ENCODE measurements at regions not wholly inside any gene's neighbourhood (a gene's known extent, or its start where the extent isn't known, plus 50 kb on each side); places are given as distances from the start of the nearest gene placed in this dataset.

DNA sequence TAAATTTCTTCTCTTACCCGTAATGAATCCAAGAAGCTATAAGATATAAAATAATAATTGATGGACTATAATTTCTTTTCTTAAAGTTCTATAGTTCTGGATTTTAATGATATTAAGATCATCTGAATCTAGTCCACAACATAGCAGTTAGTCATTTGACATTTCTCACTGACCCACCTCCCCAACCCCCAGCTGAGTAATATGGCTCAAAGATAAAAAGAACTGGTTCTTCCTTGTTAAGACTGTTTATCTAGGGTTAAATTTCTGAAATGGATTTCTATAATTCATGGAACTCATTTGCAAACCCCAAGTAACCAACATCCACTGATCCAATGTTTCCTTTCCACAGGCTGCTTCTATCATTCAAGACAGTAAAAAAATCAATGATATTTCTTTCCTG, 133.9 kb upstream of the SOX9 start:
- Histone ChIP-seq H3K27me3 (ENCODE audit: control insufficient read depth, insufficient read depth, low read length) (peaks cover 4% of the 10 kb centered on the region; the same call in 1 of the 2 replicates), H3K4me1 (ENCODE audit: control insufficient read depth, insufficient read depth, low read length) (no peaks in the 10 kb centered on the region), H3K36me3 (ENCODE audit: control insufficient read depth, insufficient read depth, low read length) (no peaks in the 10 kb centered on the region), H3K27ac (ENCODE audit: low read length) (no peak overlapping the region), H3K9me3 (ENCODE audit: control insufficient read depth, insufficient read depth, low read depth, low read length) (no peaks in the 10 kb centered on the region), H3K4me3 (ENCODE audit: low read depth in 2 of 2, low read length in 2 of 2) (no peak overlapping the region)
- no peak for DNase-seq (ENCODE audit: low read depth, low spot score)
- TF ChIP-seq, protein P1, sequence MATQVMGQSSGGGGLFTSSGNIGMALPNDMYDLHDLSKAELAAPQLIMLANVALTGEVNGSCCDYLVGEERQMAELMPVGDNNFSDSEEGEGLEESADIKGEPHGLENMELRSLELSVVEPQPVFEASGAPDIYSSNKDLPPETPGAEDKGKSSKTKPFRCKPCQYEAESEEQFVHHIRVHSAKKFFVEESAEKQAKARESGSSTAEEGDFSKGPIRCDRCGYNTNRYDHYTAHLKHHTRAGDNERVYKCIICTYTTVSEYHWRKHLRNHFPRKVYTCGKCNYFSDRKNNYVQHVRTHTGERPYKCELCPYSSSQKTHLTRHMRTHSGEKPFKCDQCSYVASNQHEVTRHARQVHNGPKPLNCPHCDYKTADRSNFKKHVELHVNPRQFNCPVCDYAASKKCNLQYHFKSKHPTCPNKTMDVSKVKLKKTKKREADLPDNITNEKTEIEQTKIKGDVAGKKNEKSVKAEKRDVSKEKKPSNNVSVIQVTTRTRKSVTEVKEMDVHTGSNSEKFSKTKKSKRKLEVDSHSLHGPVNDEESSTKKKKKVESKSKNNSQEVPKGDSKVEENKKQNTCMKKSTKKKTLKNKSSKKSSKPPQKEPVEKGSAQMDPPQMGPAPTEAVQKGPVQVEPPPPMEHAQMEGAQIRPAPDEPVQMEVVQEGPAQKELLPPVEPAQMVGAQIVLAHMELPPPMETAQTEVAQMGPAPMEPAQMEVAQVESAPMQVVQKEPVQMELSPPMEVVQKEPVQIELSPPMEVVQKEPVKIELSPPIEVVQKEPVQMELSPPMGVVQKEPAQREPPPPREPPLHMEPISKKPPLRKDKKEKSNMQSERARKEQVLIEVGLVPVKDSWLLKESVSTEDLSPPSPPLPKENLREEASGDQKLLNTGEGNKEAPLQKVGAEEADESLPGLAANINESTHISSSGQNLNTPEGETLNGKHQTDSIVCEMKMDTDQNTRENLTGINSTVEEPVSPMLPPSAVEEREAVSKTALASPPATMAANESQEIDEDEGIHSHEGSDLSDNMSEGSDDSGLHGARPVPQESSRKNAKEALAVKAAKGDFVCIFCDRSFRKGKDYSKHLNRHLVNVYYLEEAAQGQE (IDR thresholded peaks at IDR 0.05; ENCODE audit: insufficient read depth in 1 of 2, low read depth in 2 of 2, low read length in 1 of 2), result no peak
- TF ChIP-seq, protein P2, sequence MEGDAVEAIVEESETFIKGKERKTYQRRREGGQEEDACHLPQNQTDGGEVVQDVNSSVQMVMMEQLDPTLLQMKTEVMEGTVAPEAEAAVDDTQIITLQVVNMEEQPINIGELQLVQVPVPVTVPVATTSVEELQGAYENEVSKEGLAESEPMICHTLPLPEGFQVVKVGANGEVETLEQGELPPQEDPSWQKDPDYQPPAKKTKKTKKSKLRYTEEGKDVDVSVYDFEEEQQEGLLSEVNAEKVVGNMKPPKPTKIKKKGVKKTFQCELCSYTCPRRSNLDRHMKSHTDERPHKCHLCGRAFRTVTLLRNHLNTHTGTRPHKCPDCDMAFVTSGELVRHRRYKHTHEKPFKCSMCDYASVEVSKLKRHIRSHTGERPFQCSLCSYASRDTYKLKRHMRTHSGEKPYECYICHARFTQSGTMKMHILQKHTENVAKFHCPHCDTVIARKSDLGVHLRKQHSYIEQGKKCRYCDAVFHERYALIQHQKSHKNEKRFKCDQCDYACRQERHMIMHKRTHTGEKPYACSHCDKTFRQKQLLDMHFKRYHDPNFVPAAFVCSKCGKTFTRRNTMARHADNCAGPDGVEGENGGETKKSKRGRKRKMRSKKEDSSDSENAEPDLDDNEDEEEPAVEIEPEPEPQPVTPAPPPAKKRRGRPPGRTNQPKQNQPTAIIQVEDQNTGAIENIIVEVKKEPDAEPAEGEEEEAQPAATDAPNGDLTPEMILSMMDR (IDR thresholded peaks at IDR 0.05), result no peak
- TF ChIP-seq SIN3A (IDR thresholded peaks at IDR 0.05; ENCODE audit: borderline replicate concordance, insufficient read depth, low read depth, low read length) (no peak), POLR2AphosphoS5 (IDR thresholded peaks at IDR 0.05; ENCODE audit: low read depth, low read length) (no peak), TCF7L2 (IDR thresholded peaks at IDR 0.05; ENCODE audit: low read depth, low read length) (no peak)
- BruUV-seq (replicated peaks), result no TSS peak
- ATAC-seq, result no peak
- ChIA-PET POLR2A (no interaction called here), CTCF (no interaction called here)
- in situ Hi-C loops (cut with HindIII; ENCODE audit: low pct_unique_long_range_greater_than_20kb, low sequenced_read_pairs), result no loop called here
- intact Hi-C loops (cut with micrococcal nuclease; ENCODE audit: unreplicated experiment), result no loop called here

DNA sequence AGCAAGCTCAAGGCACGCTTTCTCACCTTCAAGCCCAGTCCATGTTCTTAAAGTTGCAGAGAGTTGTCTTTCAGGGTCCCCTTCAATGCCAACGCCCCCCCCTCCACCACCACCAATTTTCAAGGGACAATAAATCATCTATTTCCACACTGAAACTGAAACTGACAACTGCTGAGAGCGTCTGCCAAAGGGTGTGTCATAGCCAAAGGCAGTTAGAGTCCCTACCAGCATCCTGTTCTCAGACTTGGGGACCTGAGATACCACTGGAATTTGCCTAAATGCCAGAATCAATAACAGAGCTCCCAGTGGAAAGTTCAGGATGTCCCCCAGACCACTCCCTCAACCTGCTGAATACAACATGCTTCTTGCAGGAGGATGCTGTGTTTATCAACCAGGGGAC, 133.2 kb upstream of the SOX9 start:
- H3K27ac ChIP-seq (ENCODE audit: low read length), result no peak overlapping the region
- DNase-seq (ENCODE audit: low read depth, low spot score), result no peak
- H3K9me3 ChIP-seq (ENCODE audit: control insufficient read depth, insufficient read depth, low read depth, low read length), result no peaks in the 10 kb centered on the region
- TF ChIP-seq SIN3A (IDR thresholded peaks at IDR 0.05; ENCODE audit: borderline replicate concordance, insufficient read depth, low read depth, low read length), result no peak
- TF ChIP-seq, protein P1 (IDR thresholded peaks at IDR 0.05; ENCODE audit: insufficient read depth in 1 of 2, low read depth in 2 of 2, low read length in 1 of 2), result no peak
- no peak for TF ChIP-seq POLR2AphosphoS5 (IDR thresholded peaks at IDR 0.05; ENCODE audit: low read depth, low read length)
- TF ChIP-seq, protein P2 (IDR thresholded peaks at IDR 0.05), result no peak
- TF ChIP-seq TCF7L2 (IDR thresholded peaks at IDR 0.05; ENCODE audit: low read depth, low read length), result no peak
- ChIA-PET CTCF (no interaction called here), POLR2A (no interaction called here)
- H3K36me3 ChIP-seq (ENCODE audit: control insufficient read depth, insufficient read depth, low read length), result no peaks in the 10 kb centered on the region
- in situ Hi-C loops (cut with HindIII; ENCODE audit: low pct_unique_long_range_greater_than_20kb, low sequenced_read_pairs) (no loop called here), intact Hi-C loops (cut with micrococcal nuclease; ENCODE audit: unreplicated experiment) (no loop called here)
- no TSS peak for BruUV-seq (replicated peaks)
- ATAC-seq, result no peak
- H3K4me3 ChIP-seq (ENCODE audit: low read depth in 2 of 2, low read length in 2 of 2), result no peak overlapping the region
- H3K4me1 ChIP-seq (ENCODE audit: control insufficient read depth, insufficient read depth, low read length), result no peaks in the 10 kb centered on the region
- H3K27me3 ChIP-seq (ENCODE audit: control insufficient read depth, insufficient read depth, low read length), result peaks cover 4% of the 10 kb centered on the region; the same call in 1 of the 2 replicates

Data from Panc1 (cell line).